Kidney (tissue), 13 donors: ENCODE measurements at regions not wholly inside any gene's neighbourhood (a gene's known extent, or its start where the extent isn't known, plus 50 kb on each side); places are given as distances from the start of the nearest gene placed in this dataset.

Experiments used
- DNase-seq, 5 donors: peaks; one replicate each; pipeline ENCODE4 v3.0.0-alpha.2; 2013 to 2020
- FAIRE-seq: peaks from 2 replicates; lab custom pipeline; 2012; peaks lifted over from hg19 to GRCh38; lab: Jason Lieb, UNC
- H3K27ac ChIP-seq, 2 donors: one replicate each; pipeline ENCODE4 v1.7.0; 2013; ENCODE audit warnings: low read depth in 2 of 2, low read length in 2 of 2, inconsistent platforms in 1 of 2
- H3K27me3 ChIP-seq: one replicate; pipeline ENCODE4 v1.7.1; 2013; ENCODE audit warnings: low read length, inconsistent platforms; ENCODE audit not compliant: control insufficient read depth, insufficient read depth
- H3K36me3 ChIP-seq, 3 donors: one replicate each; pipeline versions ENCODE4 v1.7.0 to v1.7.1; 2013; ENCODE audit warnings: low read length in 3 of 3, control low read depth in 1 of 3, inconsistent platforms in 1 of 3; ENCODE audit not compliant: insufficient read depth in 3 of 3, control insufficient read depth in 2 of 3
- H3K4me1 ChIP-seq, 3 donors: one replicate each; pipeline versions ENCODE4 v1.7.0 to v1.7.1; 2013; ENCODE audit warnings: low read length in 3 of 3, inconsistent platforms in 1 of 3, low read depth in 1 of 3; ENCODE audit not compliant: control insufficient read depth in 2 of 3, insufficient read depth in 2 of 3
- H3K4me3 ChIP-seq, 3 donors: one replicate each; pipeline versions ENCODE4 v1.7.0 to v1.8.1; 2013; ENCODE audit warnings: low read length in 3 of 3, control low read depth in 1 of 3, inconsistent platforms in 1 of 3
- H3K9ac ChIP-seq, 3 donors: one replicate each; pipeline versions ENCODE4 v1.7.0 to v1.7.1; 2013; ENCODE audit warnings: low read length in 3 of 3, control low read depth in 1 of 3, inconsistent platforms in 1 of 3
- H3K9me3 ChIP-seq, 3 donors: one replicate each; pipeline versions ENCODE4 v1.7.0 to v1.7.1; 2013; ENCODE audit warnings: low read length in 3 of 3, control low read depth in 1 of 3, inconsistent platforms in 1 of 3; ENCODE audit not compliant: control insufficient read depth in 2 of 3, insufficient read depth in 1 of 3
- CTCF ChIP-seq: IDR thresholded peaks from 3 replicates; pipeline ENCODE4 v1.5.1; 2012; ENCODE audit warnings: mild to moderate bottlenecking, moderate library complexity, borderline replicate concordance; ENCODE audit not compliant: insufficient read depth; ENCODE audit errors: extremely low read depth
- intact Hi-C: fragments of 100-400 bp; cut with DNase I; formaldehyde crosslinking; loops from one replicate; pipeline ENCODE4 v1.11.1; 2022
- donor health status: control.
- donor health status: control.
- donor health status: control.
- donor health status: control.
- donor health status: control.
- donor health status: DM: yes; HTN: yes; CAD: no.
- donor health status: Normal renal cell carcinoma (clear cell type).

GRCh38 chr5:167664222-167664804 lies 627.1 kb upstream of the WWC1 start:
- no peaks in the 10 kb centered on the region for H3K4me1 ChIP-seq
- no peak overlapping the region for H3K9ac ChIP-seq
- FAIRE-seq (no peak), DNase-seq (no peak)
- no peaks in the 10 kb centered on the region for H3K36me3 ChIP-seq
- intact Hi-C loops, result no loop called here
- no peaks in the 10 kb centered on the region for H3K9me3 ChIP-seq
- H3K4me3 ChIP-seq, result no peak overlapping the region
- H3K27ac ChIP-seq, result no peak overlapping the region
- no peak for TF ChIP-seq CTCF
- no peaks in the 10 kb centered on the region for H3K27me3 ChIP-seq

- Histone ChIP-seq H3K9me3 (no peaks in the 10 kb centered on the region), H3K9ac (no peak overlapping the region), H3K4me1 (no peaks in the 10 kb centered on the region), H3K27ac (no peak overlapping the region), H3K27me3 (no peaks in the 10 kb centered on the region), H3K4me3 (no peak overlapping the region), H3K36me3 (no peaks in the 10 kb centered on the region)
- no peak for TF ChIP-seq CTCF
- intact Hi-C loops, result no loop called here
- no peak for FAIRE-seq
- no peak for DNase-seq
Observed at GRCh38 chr5:167665841-167666375, 625.5 kb upstream of the WWC1 start.

- Histone ChIP-seq H3K27me3 (no peaks in the 10 kb centered on the region), H3K4me3 (no peak overlapping the region), H3K4me1 (no peaks in the 10 kb centered on the region), H3K27ac (no peak overlapping the region), H3K9me3 (no peaks in the 10 kb centered on the region), H3K36me3 (no peaks in the 10 kb centered on the region), H3K9ac (no peak overlapping the region)
- intact Hi-C loops, result no loop called here
- DNase-seq (no peak), FAIRE-seq (no peak)
- TF ChIP-seq CTCF, result no peak
Observed at GRCh38 chr5:167671176-167671575, 620.3 kb upstream of the WWC1 start.

- no peaks in the 10 kb centered on the region for H3K4me1 ChIP-seq
- no peak overlapping the region for H3K4me3 ChIP-seq
- FAIRE-seq, result no peak
- no peaks in the 10 kb centered on the region for H3K9me3 ChIP-seq
- intact Hi-C loops, result no loop called here
- TF ChIP-seq CTCF, result no peak
- no peak overlapping the region for H3K27ac ChIP-seq
- H3K36me3 ChIP-seq, result no peaks in the 10 kb centered on the region
- H3K27me3 ChIP-seq, result no peaks in the 10 kb centered on the region
- no peak overlapping the region for H3K9ac ChIP-seq
- DNase-seq, result no peak
Observed at GRCh38 chr5:167673942-167674341, 617.5 kb upstream of the WWC1 start.
